ENCODE measurements at regions not wholly inside any gene's neighbourhood (a gene's known extent, or its start where the extent isn't known, plus 50 kb on each side); places are given as distances from the start of the nearest gene placed in this dataset.

DNA sequence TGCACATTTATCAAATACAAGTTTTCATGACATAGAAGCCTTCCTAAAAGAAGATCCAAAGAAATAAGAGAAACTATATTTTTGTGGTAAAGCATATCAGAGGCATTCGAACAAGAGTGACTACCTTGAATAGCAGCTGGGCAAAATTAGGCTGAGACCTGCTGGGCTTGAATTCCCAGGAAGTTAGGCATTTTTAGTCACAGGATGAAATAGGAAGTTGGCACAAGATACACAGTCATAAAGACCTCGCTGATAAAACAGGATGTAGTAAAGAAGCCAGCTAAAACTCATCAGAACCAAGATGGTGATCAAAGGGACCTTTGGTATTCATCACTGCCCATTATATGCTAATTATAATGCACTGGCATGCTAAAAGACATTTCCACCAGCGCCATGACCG, 1302.3 kb upstream of the NRXN1 start:
- no peaks in the 10 kb centered on the region for H3K9me3 ChIP-seq (ENCODE audit: insufficient read depth, low read depth)
- no peaks in the 10 kb centered on the region for H3K27me3 ChIP-seq (ENCODE audit: insufficient read depth, low read depth)
- no peak for DNase-seq
- ChIA-PET CTCF (no interaction called here), POLR2A (ENCODE audit: unreplicated experiment) (no interaction called here)
- H3K4me2 ChIP-seq, result no peak overlapping the region
- H3K36me3 ChIP-seq (ENCODE audit: low read depth), result no peaks in the 10 kb centered on the region
- H4K20me1 ChIP-seq (ENCODE audit: insufficient read depth), result no peaks in the 10 kb centered on the region
- H3K4me1 ChIP-seq (replicated peaks; ENCODE audit: insufficient read depth), result no peaks in the 10 kb centered on the region
- H2AFZ ChIP-seq, result no peak overlapping the region
- intact Hi-C loops (cut with micrococcal nuclease; ENCODE audit: unreplicated experiment), result no loop called here
- no peaks in the 10 kb centered on the region for H3K9me2 ChIP-seq (ENCODE audit: insufficient read depth)
- no peaks in the 10 kb centered on the region for H3F3A ChIP-seq (ENCODE audit: insufficient read depth, low read depth)
- H3K27ac ChIP-seq, result no peak overlapping the region
- no TSS peak for BruUV-seq (replicated peaks)
- TF ChIP-seq, protein P1, sequence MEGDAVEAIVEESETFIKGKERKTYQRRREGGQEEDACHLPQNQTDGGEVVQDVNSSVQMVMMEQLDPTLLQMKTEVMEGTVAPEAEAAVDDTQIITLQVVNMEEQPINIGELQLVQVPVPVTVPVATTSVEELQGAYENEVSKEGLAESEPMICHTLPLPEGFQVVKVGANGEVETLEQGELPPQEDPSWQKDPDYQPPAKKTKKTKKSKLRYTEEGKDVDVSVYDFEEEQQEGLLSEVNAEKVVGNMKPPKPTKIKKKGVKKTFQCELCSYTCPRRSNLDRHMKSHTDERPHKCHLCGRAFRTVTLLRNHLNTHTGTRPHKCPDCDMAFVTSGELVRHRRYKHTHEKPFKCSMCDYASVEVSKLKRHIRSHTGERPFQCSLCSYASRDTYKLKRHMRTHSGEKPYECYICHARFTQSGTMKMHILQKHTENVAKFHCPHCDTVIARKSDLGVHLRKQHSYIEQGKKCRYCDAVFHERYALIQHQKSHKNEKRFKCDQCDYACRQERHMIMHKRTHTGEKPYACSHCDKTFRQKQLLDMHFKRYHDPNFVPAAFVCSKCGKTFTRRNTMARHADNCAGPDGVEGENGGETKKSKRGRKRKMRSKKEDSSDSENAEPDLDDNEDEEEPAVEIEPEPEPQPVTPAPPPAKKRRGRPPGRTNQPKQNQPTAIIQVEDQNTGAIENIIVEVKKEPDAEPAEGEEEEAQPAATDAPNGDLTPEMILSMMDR (conservative IDR thresholded peaks at IDR 0.05), result no peak
- no peak for TF ChIP-seq EZH2 (IDR thresholded peaks at IDR 0.05; ENCODE audit: low read depth)
- H3K4me3 ChIP-seq, result no peak overlapping the region
- H3K79me2 ChIP-seq (ENCODE audit: low read depth), result no peaks in the 10 kb centered on the region

DNA sequence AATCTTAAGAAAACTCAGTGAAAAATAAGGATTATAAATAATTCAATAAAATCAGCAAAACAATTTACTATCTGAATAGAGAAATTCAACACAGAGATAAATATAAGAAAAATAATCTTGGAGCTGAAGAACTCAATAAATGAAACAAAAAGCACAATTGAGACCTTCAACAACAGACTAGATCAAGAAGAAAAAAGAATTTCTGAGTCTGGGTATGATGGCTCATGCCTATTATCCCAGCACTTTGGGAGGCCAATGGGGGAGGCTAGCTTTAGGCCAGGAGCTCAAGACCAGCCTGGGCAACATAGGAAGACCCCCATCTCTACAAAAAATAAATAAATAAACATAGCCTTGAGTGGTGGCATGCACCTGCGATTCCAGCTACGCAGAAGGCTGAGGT, 1295.7 kb upstream of the NRXN1 start:
- Histone ChIP-seq H3K79me2 (ENCODE audit: low read depth) (no peaks in the 10 kb centered on the region), H3K4me1 (replicated peaks; ENCODE audit: insufficient read depth) (no peaks in the 10 kb centered on the region), H4K20me1 (ENCODE audit: insufficient read depth) (no peaks in the 10 kb centered on the region), H3K36me3 (ENCODE audit: low read depth) (no peaks in the 10 kb centered on the region), H3K27ac (no peak overlapping the region), H3K4me3 (no peak overlapping the region), H3K9me3 (ENCODE audit: insufficient read depth, low read depth) (no peaks in the 10 kb centered on the region; the same call in 1 of the 2 replicates), H3F3A (ENCODE audit: insufficient read depth, low read depth) (no peaks in the 10 kb centered on the region), H3K4me2 (no peak overlapping the region), H3K9me2 (ENCODE audit: insufficient read depth) (no peaks in the 10 kb centered on the region), H2AFZ (no peak overlapping the region), H3K27me3 (ENCODE audit: insufficient read depth, low read depth) (no peaks in the 10 kb centered on the region)
- CTCF ChIA-PET, result no interaction called here
- DNase-seq, result no peak
- no TSS peak for BruUV-seq (replicated peaks)
- TF ChIP-seq, protein P1 (conservative IDR thresholded peaks at IDR 0.05), result no peak
- intact Hi-C loops (cut with micrococcal nuclease; ENCODE audit: unreplicated experiment), result no loop called here
- POLR2A ChIA-PET (ENCODE audit: unreplicated experiment), result no interaction called here

DNA sequence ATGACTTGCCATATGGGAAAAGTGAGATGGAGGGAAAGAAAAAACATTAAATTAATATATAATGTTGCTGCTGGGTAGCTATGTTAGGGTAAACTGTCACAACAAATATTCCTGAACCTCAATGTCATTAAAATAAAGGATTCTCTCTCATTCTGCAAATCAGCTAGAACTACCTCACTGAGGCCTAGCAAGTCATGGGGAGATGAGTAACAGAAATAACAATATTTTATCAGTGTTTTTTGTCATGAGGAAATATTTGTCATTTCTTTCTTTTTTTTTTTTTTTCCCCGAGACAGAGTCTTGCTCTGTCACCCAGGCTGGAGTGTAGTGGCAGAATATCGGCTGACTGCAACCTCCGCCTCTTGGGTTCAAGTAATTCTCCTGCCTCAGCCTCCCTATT, 1282.3 kb upstream of the NRXN1 start:
- Histone ChIP-seq H3K27me3 (ENCODE audit: insufficient read depth, low read depth) (no peaks in the 10 kb centered on the region), H3K4me3 (no peak overlapping the region), H3K27ac (no peak overlapping the region), H3K4me1 (replicated peaks; ENCODE audit: insufficient read depth) (no peaks in the 10 kb centered on the region), H3K36me3 (ENCODE audit: low read depth) (no peaks in the 10 kb centered on the region), H3K9me2 (ENCODE audit: insufficient read depth) (no peaks in the 10 kb centered on the region; the same call in 1 of the 2 replicates), H3K79me2 (ENCODE audit: low read depth) (no peaks in the 10 kb centered on the region), H4K20me1 (ENCODE audit: insufficient read depth) (no peaks in the 10 kb centered on the region), H2AFZ (no peak overlapping the region), H3K4me2 (no peak overlapping the region), H3F3A (ENCODE audit: insufficient read depth, low read depth) (no peaks in the 10 kb centered on the region), H3K9me3 (ENCODE audit: insufficient read depth, low read depth) (no peaks in the 10 kb centered on the region)
- intact Hi-C loops (cut with micrococcal nuclease; ENCODE audit: unreplicated experiment), result no loop called here
- CTCF ChIA-PET, result no interaction called here
- no peak for DNase-seq
- POLR2A ChIA-PET (ENCODE audit: unreplicated experiment), result no interaction called here
- BruUV-seq (replicated peaks), result no TSS peak
- no peak for TF ChIP-seq EZH2 (IDR thresholded peaks at IDR 0.05; ENCODE audit: low read depth)
- TF ChIP-seq, protein P1 (conservative IDR thresholded peaks at IDR 0.05), result no peak

Measured in PC-9 (cell line).